ENCODE measurements at regions not wholly inside any gene's neighbourhood (a gene's known extent, or its start where the extent isn't known, plus 50 kb on each side); places are given as distances from the start of the nearest gene placed in this dataset.

- TF ChIP-seq POLR2A (IDR thresholded peaks at IDR 0.05) (no peak), CTCF (IDR thresholded peaks at IDR 0.05) (no peak)
Measured at GRCh38 chr12:94851396-94852028, 152.0 kb downstream of the NDUFA12 start.
